T-cell (primary cell): ENCODE measurements at regions not wholly inside any gene's neighbourhood (a gene's known extent, or its start where the extent isn't known, plus 50 kb on each side); places are given as distances from the start of the nearest gene placed in this dataset.
"Not testable (repeated sequence)": the region's sequence is repeated elsewhere in the genome, so short reads cannot be mapped to it uniquely, and the experiment has no call there.

Source experiments
- ATAC-seq, 4 experiments: fragments of 200-7000 bp in 3 of 4; fragments of 150-1000 bp in 1 of 4; cut with Tn5 transposase; replicated peaks in 1 of 4; 1 replicate in 3 of 4; 2 replicates in 1 of 4; pipeline ENCODE4 v1.10.0; 2021; ENCODE audit warnings: moderate library complexity in 3 of 4, mild to moderate bottlenecking in 2 of 4, moderate number of reproducible peaks in 1 of 4
- CTCF ChIA-PET, 2 donors: fragments of 300-600 bp; sonication (Branson Sonifier 250); formaldehyde crosslinking; loops; one replicate each; lab custom pipeline; 2022; ENCODE audit warnings: antibody characterized with exemption in 2 of 2; lab: Charles Lee
- POLR2A ChIA-PET, 2 donors: fragments of 300-600 bp; sonication (Branson Sonifier 250); formaldehyde crosslinking; loops; one replicate each; lab custom pipeline; 2022; ENCODE audit warnings: antibody characterized with exemption in 2 of 2; lab: Charles Lee
- DNase-seq, 35 experiments: peaks; one replicate each; pipeline versions ENCODE4 v3.0.0 to v3.0.0-alpha.2; 2013 to 2023
- H3K27ac ChIP-seq: one replicate; pipeline ENCODE4 v1.5.1; 2013; ENCODE audit warnings: low read length
- H3K27me3 ChIP-seq, 2 experiments: replicated peaks in 1 of 2; 1 replicate in 1 of 2; 2 replicates in 1 of 2; pipeline versions ENCODE4 v1.6.1 to v1.7.0; 2013; ENCODE audit warnings: low read length in 1 of 2, mixed read lengths in 1 of 2; ENCODE audit not compliant: control insufficient read depth in 2 of 2, insufficient read depth in 2 of 2; ENCODE audit errors: extremely low read depth in 1 of 2
- H3K36me3 ChIP-seq, 2 donors: 1 replicate in 1 of 2; 2 replicates in 1 of 2; pipeline versions ENCODE4 v1.6.1 to v1.7.0; 2013; ENCODE audit warnings: low read length in 1 of 2; ENCODE audit not compliant: control insufficient read depth in 2 of 2, insufficient read depth in 1 of 2; ENCODE audit errors: extremely low read depth in 1 of 2
- H3K4me1 ChIP-seq, 2 experiments: 1 replicate in 1 of 2; 2 replicates in 1 of 2; pipeline versions ENCODE4 v1.6.1 to v1.7.0; 2013; ENCODE audit warnings: low read length in 2 of 2, mixed read lengths in 1 of 2; ENCODE audit not compliant: insufficient read depth in 2 of 2, control insufficient read depth in 1 of 2; ENCODE audit errors: extremely low read depth in 1 of 2
- H3K4me3 ChIP-seq, 2 donors: 1 replicate in 1 of 2; 2 replicates in 1 of 2; pipeline versions ENCODE4 v1.5.1 to v1.7.0; 2013; ENCODE audit warnings: mild to moderate bottlenecking in 2 of 2, low read length in 1 of 2, moderate library complexity in 1 of 2; ENCODE audit not compliant: control insufficient read depth in 1 of 2; ENCODE audit errors: extremely low read depth in 1 of 2
- H3K9me3 ChIP-seq: 2 replicates; pipeline ENCODE4 v1.7.0; 2013
- H3K27ac Mint-ChIP-seq, 2 donors: one replicate each; pipeline ENCODE4 v1.8.0; 2020 to 2021; ENCODE audit warnings: mild to moderate bottlenecking in 2 of 2, mixed read lengths in 2 of 2
- H3K27me3 Mint-ChIP-seq, 2 donors: one replicate each; pipeline ENCODE4 v1.8.0; 2021 to 2022; ENCODE audit warnings: mixed read lengths in 2 of 2
- H3K36me3 Mint-ChIP-seq: one replicate; pipeline ENCODE4 v1.8.0; 2021; ENCODE audit warnings: mixed read lengths
- H3K4me1 Mint-ChIP-seq, 3 donors: one replicate each; pipeline ENCODE4 v1.8.0; 2020 to 2022; ENCODE audit warnings: mixed read lengths in 3 of 3, mild to moderate bottlenecking in 1 of 3
- H3K4me3 Mint-ChIP-seq, 3 donors: one replicate each; pipeline ENCODE4 v1.8.0; 2020 to 2022; ENCODE audit warnings: mild to moderate bottlenecking in 3 of 3, mixed read lengths in 3 of 3, moderate library complexity in 3 of 3
- H3K9me3 Mint-ChIP-seq, 3 donors: one replicate each; pipeline ENCODE4 v1.8.0; 2020 to 2022; ENCODE audit warnings: mixed read lengths in 3 of 3
- WGBS: methylation state at CpG from one replicate; pipeline ENCODE4 v1.1.5; 2013; ENCODE audit warnings: missing lambda C conversion rate; ENCODE audit not compliant: insufficient coverage; 5-methylcytosine and 5-hydroxymethylcytosine counted together

DNA sequence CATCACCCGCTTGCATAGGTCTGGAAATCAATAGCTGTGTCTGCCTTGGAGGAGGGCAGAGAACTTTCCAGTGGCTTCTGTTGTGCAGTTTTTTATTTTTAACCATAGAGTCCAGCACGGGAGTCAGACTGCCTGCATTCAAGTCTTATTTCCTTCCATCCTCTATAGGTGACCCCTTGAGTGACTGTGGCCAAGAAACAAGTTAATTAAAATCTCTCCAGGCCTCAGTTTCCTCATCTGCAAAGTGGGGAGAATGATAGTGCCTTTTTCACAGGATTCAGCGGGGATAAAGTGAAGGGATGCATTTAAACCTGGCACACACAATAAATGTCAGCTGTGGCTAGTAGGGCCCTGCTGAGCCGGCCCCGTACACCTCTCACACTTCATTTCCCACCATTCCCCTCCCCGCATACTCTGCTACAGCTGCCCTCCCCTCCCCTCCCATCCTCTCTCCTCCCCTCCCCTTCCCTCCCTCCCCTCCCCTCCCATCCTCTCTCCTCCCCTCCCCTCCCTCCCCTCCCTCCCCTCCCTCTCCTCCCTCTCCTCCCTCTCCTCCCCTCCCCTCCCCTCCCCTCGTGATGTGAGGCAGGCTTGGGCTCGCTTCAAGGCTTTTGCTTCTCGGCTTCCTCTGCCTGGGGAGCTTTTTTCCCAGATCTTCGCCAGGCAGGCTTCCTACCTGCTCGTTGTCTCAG lies 150.5 kb downstream of the TFAP2C start:
- H3K27ac Mint-ChIP-seq = no peak overlapping the region
- no peaks in the 10 kb centered on the region for H3K36me3 Mint-ChIP-seq
- CTCF ChIA-PET = no interaction called here
- H3K27me3 Mint-ChIP-seq = peaks cover 4 to 23% of the 10 kb centered on the region in 2 donors
- Histone ChIP-seq H3K4me1 (peaks cover 7 to 15% of the 10 kb centered on the region in 2 experiments), H3K27me3 (peaks cover 0 to 14% of the 10 kb centered on the region in 2 experiments), H3K9me3 (no peaks in the 10 kb centered on the region), H3K27ac (no peak overlapping the region), H3K4me3 (no peak overlapping the region), H3K36me3 (no peaks in the 10 kb centered on the region)
- H3K4me1 Mint-ChIP-seq = peaks cover 0 to 8% (median 4%) of the 10 kb centered on the region in 3 donors
- no peak for ATAC-seq
- DNase-seq = no peak
- POLR2A ChIA-PET = no interaction called here
- no peaks in the 10 kb centered on the region for H3K9me3 Mint-ChIP-seq
- WGBS = no CpG with 5 or more reads among the region's 11 CpGs
- peak overlapping the region in 1 of 3 donors; percentile 51 for H3K4me3 Mint-ChIP-seq

- peaks cover 4 to 23% of the 10 kb centered on the region in 2 donors for H3K27me3 Mint-ChIP-seq
- peaks cover 0 to 14% of the 10 kb centered on the region in 2 experiments for H3K27me3 ChIP-seq
- H3K4me1 Mint-ChIP-seq = peaks cover 0 to 8% (median 4%) of the 10 kb centered on the region in 3 donors
- no peaks in the 10 kb centered on the region for H3K9me3 Mint-ChIP-seq
- no peaks in the 10 kb centered on the region for H3K9me3 ChIP-seq
- no peaks in the 10 kb centered on the region for H3K36me3 Mint-ChIP-seq
- H3K36me3 ChIP-seq = no peaks in the 10 kb centered on the region
- WGBS = no CpG with 5 or more reads among the region's 7 CpGs
- H3K4me3 Mint-ChIP-seq = no peak overlapping the region
- no peak for ATAC-seq
- peaks cover 7 to 15% of the 10 kb centered on the region in 2 experiments for H3K4me1 ChIP-seq
- no peak overlapping the region for H3K27ac Mint-ChIP-seq
- no peak overlapping the region for H3K4me3 ChIP-seq
- no peak overlapping the region for H3K27ac ChIP-seq
- no peak for DNase-seq
- ChIA-PET POLR2A (no interaction called here), CTCF (no interaction called here)
Observed at GRCh38 chr20:56780266-56780665, 151.2 kb downstream of the TFAP2C start.

DNA sequence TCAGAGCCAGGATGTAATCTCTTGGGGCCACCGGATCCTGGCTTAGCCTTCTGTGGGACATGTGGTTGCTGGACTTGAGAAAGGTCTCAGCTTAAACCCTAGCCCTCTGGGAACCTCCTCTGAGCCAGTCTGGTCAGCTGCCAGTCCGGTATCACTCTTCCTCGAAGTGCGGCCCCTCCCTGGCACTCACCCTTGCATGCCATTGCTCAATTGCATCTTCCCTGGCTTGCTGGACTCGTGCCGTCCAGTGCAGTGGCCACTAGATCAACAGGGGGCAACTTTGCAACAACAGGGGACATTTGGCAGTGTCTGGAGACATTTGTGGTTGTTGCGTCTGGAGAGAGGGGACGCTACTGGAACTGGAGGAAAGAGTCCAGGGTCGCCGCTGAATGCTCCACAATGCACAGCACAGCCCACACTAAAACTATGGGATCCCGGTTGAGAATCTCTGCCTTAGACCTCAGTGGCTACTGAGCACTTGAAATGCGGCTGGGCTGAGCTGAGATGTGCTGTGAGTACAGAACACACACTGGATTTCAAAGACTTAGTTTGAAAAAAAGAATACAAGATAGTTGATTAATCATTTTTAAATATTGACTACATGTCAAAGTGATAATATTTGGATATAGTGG lies 152.1 kb downstream of the TFAP2C start:
- POLR2A ChIA-PET = no interaction called here
- no peaks in the 10 kb centered on the region for H3K9me3 ChIP-seq
- H3K27me3 ChIP-seq = peaks cover 0 to 14% of the 10 kb centered on the region in 2 experiments
- Mint-ChIP-seq H3K27ac (no peak overlapping the region), H3K27me3 (peaks cover 4 to 25% of the 10 kb centered on the region in 2 donors), H3K4me3 (no peak overlapping the region), H3K36me3 (no peaks in the 10 kb centered on the region), H3K4me1 (peaks cover 0 to 8% (median 4%) of the 10 kb centered on the region in 3 donors), H3K9me3 (no peaks in the 10 kb centered on the region)
- CTCF ChIA-PET = no interaction called here
- no peak overlapping the region for H3K27ac ChIP-seq
- ATAC-seq = no peak
- H3K4me1 ChIP-seq = peaks cover 7 to 15% of the 10 kb centered on the region in 2 experiments
- DNase-seq = no peak
- H3K4me3 ChIP-seq = no peak overlapping the region
- H3K36me3 ChIP-seq = no peaks in the 10 kb centered on the region
- 73% methylated on average over 6 of the region's 12 CpGs for WGBS

GRCh38 chr20:56781987-56782560 lies 153.0 kb downstream of the TFAP2C start:
- H3K4me3 ChIP-seq, H3K36me3 ChIP-seq, H3K9me3 ChIP-seq, CTCF ChIA-PET, POLR2A ChIA-PET, H3K4me3 Mint-ChIP-seq, H3K9me3 Mint-ChIP-seq, H3K36me3 Mint-ChIP-seq, DNase-seq, H3K4me1 Mint-ChIP-seq, H3K27ac Mint-ChIP-seq, H3K27ac ChIP-seq, ATAC-seq: not testable (repeated sequence)
- Histone ChIP-seq H3K4me1 (peaks cover 7 to 15% of the 10 kb centered on the region in 2 experiments), H3K27me3 (peaks cover 0 to 16% of the 10 kb centered on the region in 2 experiments)
- H3K27me3 Mint-ChIP-seq = peaks cover 4 to 25% of the 10 kb centered on the region in 2 donors
- WGBS = 60% methylated on average over 1 of the region's 2 CpGs

DNA sequence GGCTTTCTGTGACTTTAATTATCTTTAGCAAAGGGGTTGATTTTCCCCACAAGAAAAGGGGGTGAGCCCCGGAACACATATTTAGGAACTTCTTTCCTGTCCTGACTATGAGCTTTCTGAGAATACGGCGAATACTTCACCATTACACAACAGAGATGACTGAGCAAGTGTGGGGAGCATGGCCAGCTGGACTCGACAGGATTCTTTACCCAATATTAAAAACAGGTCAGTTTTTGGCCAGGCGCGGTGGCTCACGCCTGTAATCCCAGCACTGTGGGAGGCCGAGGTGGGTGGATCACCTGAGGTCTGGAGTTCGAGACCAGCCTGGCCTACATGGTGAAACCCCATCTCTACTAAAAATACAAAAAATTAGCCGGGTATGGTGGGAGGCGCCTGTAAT lies 153.7 kb downstream of the TFAP2C start:
- H3K9me3 ChIP-seq, H3K4me1 Mint-ChIP-seq, ATAC-seq, H3K36me3 ChIP-seq, H3K4me3 ChIP-seq, H3K9me3 Mint-ChIP-seq, H3K27ac ChIP-seq, CTCF ChIA-PET, H3K4me3 Mint-ChIP-seq, H3K27ac Mint-ChIP-seq, DNase-seq, POLR2A ChIA-PET, H3K36me3 Mint-ChIP-seq: not testable (repeated sequence)
- peaks cover 0 to 16% of the 10 kb centered on the region in 2 experiments for H3K27me3 ChIP-seq
- 80% methylated on average over 7 of the region's 11 CpGs for WGBS
- H3K27me3 Mint-ChIP-seq = peaks cover 4 to 25% of the 10 kb centered on the region in 2 donors
- H3K4me1 ChIP-seq = peaks cover 7 to 15% of the 10 kb centered on the region in 2 experiments

- POLR2A ChIA-PET = no interaction called here
- Histone ChIP-seq H3K27me3 (peaks cover 0 to 18% of the 10 kb centered on the region in 2 experiments), H3K27ac (no peak overlapping the region), H3K4me3 (no peak overlapping the region), H3K9me3 (no peaks in the 10 kb centered on the region), H3K4me1 (peaks cover 4 to 8% of the 10 kb centered on the region in 2 experiments), H3K36me3 (no peaks in the 10 kb centered on the region)
- CTCF ChIA-PET = no interaction called here
- WGBS = no CpG with 5 or more reads among the region's 4 CpGs
- ATAC-seq = no peak
- no peaks in the 10 kb centered on the region for H3K36me3 Mint-ChIP-seq
- H3K9me3 Mint-ChIP-seq = no peaks in the 10 kb centered on the region
- H3K4me3 Mint-ChIP-seq = no peak overlapping the region
- no peak for DNase-seq
- peaks cover 4 to 16% of the 10 kb centered on the region in 2 donors for H3K27me3 Mint-ChIP-seq
- H3K27ac Mint-ChIP-seq = no peak overlapping the region
- H3K4me1 Mint-ChIP-seq = peaks cover 0 to 3% (median 3%) of the 10 kb centered on the region in 3 donors
Observed at GRCh38 chr20:56783826-56784225, 154.7 kb downstream of the TFAP2C start.
